Hepatocyte (in vitro differentiated cells): ENCODE measurements at regions not wholly inside any gene's neighbourhood (a gene's known extent, or its start where the extent isn't known, plus 50 kb on each side); places are given as distances from the start of the nearest gene placed in this dataset.

Experiments
- EZH2 ChIP-seq: fragments of 200-600 bp; sonication (generic); IDR thresholded peaks from 2 replicates; pipeline ENCODE4 v1.6.1; 2016; ENCODE audit warnings: antibody characterized with exemption, mild to moderate bottlenecking, borderline replicate concordance
- EZH2phosphoT487 ChIP-seq: fragments of 200-600 bp; sonication (generic); IDR thresholded peaks from one replicate; pipeline ENCODE4 v1.6.1; 2018; ENCODE audit warnings: antibody characterized with exemption, mild to moderate bottlenecking, low read depth, moderate library complexity; ENCODE audit not compliant: unreplicated experiment, severe bottlenecking
- TF ChIP-seq, protein P1 (sequence below): fragments of 200-600 bp; sonication (generic); IDR thresholded peaks from 2 replicates; pipeline ENCODE4 v1.5.1; 2016; ENCODE audit warnings: antibody characterized with exemption, mild to moderate bottlenecking; ENCODE audit not compliant: poor library complexity

DNA sequence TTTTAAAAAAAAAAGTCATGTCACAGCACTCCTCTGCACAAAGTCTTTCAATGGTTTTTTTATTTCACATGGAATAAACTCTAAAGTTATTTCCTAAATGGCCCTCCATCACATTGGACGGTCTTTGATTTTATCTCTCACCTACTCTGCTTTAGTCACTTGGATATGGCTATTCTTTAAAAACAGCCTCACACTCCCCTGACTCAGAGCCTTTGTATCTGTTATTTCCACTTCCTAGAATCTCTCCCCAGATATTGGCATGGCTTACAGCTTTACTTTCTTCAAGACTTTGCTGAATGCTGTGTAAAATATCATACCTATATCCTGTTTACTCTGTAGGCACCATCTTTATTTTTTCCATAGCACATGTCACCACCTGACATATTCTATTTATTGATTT is 194.7 kb upstream of the MCHR2 start:
- TF ChIP-seq EZH2phosphoT487 (no peak), EZH2 (no peak)
- TF ChIP-seq, protein P1, sequence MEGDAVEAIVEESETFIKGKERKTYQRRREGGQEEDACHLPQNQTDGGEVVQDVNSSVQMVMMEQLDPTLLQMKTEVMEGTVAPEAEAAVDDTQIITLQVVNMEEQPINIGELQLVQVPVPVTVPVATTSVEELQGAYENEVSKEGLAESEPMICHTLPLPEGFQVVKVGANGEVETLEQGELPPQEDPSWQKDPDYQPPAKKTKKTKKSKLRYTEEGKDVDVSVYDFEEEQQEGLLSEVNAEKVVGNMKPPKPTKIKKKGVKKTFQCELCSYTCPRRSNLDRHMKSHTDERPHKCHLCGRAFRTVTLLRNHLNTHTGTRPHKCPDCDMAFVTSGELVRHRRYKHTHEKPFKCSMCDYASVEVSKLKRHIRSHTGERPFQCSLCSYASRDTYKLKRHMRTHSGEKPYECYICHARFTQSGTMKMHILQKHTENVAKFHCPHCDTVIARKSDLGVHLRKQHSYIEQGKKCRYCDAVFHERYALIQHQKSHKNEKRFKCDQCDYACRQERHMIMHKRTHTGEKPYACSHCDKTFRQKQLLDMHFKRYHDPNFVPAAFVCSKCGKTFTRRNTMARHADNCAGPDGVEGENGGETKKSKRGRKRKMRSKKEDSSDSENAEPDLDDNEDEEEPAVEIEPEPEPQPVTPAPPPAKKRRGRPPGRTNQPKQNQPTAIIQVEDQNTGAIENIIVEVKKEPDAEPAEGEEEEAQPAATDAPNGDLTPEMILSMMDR = no peak
